ENCODE measurements at regions not wholly inside any gene's neighbourhood (a gene's known extent, or its start where the extent isn't known, plus 50 kb on each side); places are given as distances from the start of the nearest gene placed in this dataset.

- Histone ChIP-seq H3K79me2 (ENCODE audit: control insufficient read depth, insufficient read depth, low read length) (no peaks in the 10 kb centered on the region), H3K27me3 (ENCODE audit: control insufficient read depth, insufficient read depth, low read length) (no peaks in the 10 kb centered on the region), H3K9ac (ENCODE audit: insufficient read depth, low read length) (no peak overlapping the region), H3K4me3 (replicated peaks in 1 of 4; ENCODE audit: control extremely low read depth in 1 of 4, insufficient read depth in 1 of 4, low read depth in 3 of 4, low read length in 4 of 4) (no peak overlapping the region), H3K4me1 (ENCODE audit: control insufficient read depth, extremely low read depth, insufficient read depth, low read length) (no peaks in the 10 kb centered on the region), H4K20me1 (ENCODE audit: control insufficient read depth, extremely low read depth, insufficient read depth, low read length) (no peaks in the 10 kb centered on the region), H3K9me3 (ENCODE audit: control insufficient read depth, insufficient read depth, low read depth, low read length) (no peaks in the 10 kb centered on the region), H3K27ac (ENCODE audit: insufficient read depth, low read length) (no peak overlapping the region), H3K36me3 (ENCODE audit: control insufficient read depth, insufficient read depth, low read length) (no peaks in the 10 kb centered on the region), H2AFZ (ENCODE audit: low read length) (no peak overlapping the region), H3K4me2 (ENCODE audit: extremely low read depth, insufficient read depth, low read length) (no peak overlapping the region)
- DNase-seq (ENCODE audit: low read depth in 2 of 2) = peak in 1 of 2 donors; percentile 5
- TF ChIP-seq EZH2 (IDR thresholded peaks at IDR 0.05; ENCODE audit: low read length, missing control alignments) (no peak), CTCF (conservative IDR thresholded peaks at IDR 0.05 in 1 of 2, IDR thresholded peaks at IDR 0.05 in 1 of 2; ENCODE audit: low read depth in 1 of 2, low read length in 2 of 2) (no peak)
Observed at GRCh38 chr3:8205881-8206280, 295.7 kb upstream of the LMCD1 start.

GRCh38 chr3:8206971-8207617, 294.5 kb upstream of the LMCD1 start:
- Histone ChIP-seq H2AFZ (ENCODE audit: low read length) (no peak overlapping the region), H3K79me2 (ENCODE audit: control insufficient read depth, insufficient read depth, low read length) (no peaks in the 10 kb centered on the region), H3K4me2 (ENCODE audit: extremely low read depth, insufficient read depth, low read length) (no peak overlapping the region), H3K9ac (ENCODE audit: insufficient read depth, low read length) (no peak overlapping the region), H3K27ac (ENCODE audit: insufficient read depth, low read length) (no peak overlapping the region), H3K4me3 (replicated peaks in 1 of 4; ENCODE audit: control extremely low read depth in 1 of 4, insufficient read depth in 1 of 4, low read depth in 3 of 4, low read length in 4 of 4) (no peak overlapping the region), H3K9me3 (ENCODE audit: control insufficient read depth, insufficient read depth, low read depth, low read length) (no peaks in the 10 kb centered on the region), H3K36me3 (ENCODE audit: control insufficient read depth, insufficient read depth, low read length) (no peaks in the 10 kb centered on the region), H4K20me1 (ENCODE audit: control insufficient read depth, extremely low read depth, insufficient read depth, low read length) (no peaks in the 10 kb centered on the region), H3K4me1 (ENCODE audit: control insufficient read depth, extremely low read depth, insufficient read depth, low read length) (no peaks in the 10 kb centered on the region), H3K27me3 (ENCODE audit: control insufficient read depth, insufficient read depth, low read length) (no peaks in the 10 kb centered on the region)
- DNase-seq (ENCODE audit: low read depth in 2 of 2) = peak; percentile 5 to 11
- no peak for TF ChIP-seq CTCF (conservative IDR thresholded peaks at IDR 0.05 in 1 of 2, IDR thresholded peaks at IDR 0.05 in 1 of 2; ENCODE audit: low read depth in 1 of 2, low read length in 2 of 2)
- TF ChIP-seq EZH2 (IDR thresholded peaks at IDR 0.05; ENCODE audit: low read length, missing control alignments) = no peak

- TF ChIP-seq EZH2 (IDR thresholded peaks at IDR 0.05; ENCODE audit: low read length, missing control alignments) (no peak), CTCF (conservative IDR thresholded peaks at IDR 0.05 in 1 of 2, IDR thresholded peaks at IDR 0.05 in 1 of 2; ENCODE audit: low read depth in 1 of 2, low read length in 2 of 2) (no peak)
- Histone ChIP-seq H3K9ac (ENCODE audit: insufficient read depth, low read length) (no peak overlapping the region), H3K4me1 (ENCODE audit: control insufficient read depth, extremely low read depth, insufficient read depth, low read length) (no peaks in the 10 kb centered on the region), H2AFZ (ENCODE audit: low read length) (no peak overlapping the region), H3K9me3 (ENCODE audit: control insufficient read depth, insufficient read depth, low read depth, low read length) (no peaks in the 10 kb centered on the region), H3K4me2 (ENCODE audit: extremely low read depth, insufficient read depth, low read length) (no peak overlapping the region), H3K4me3 (replicated peaks in 1 of 4; ENCODE audit: control extremely low read depth in 1 of 4, insufficient read depth in 1 of 4, low read depth in 3 of 4, low read length in 4 of 4) (no peak overlapping the region), H4K20me1 (ENCODE audit: control insufficient read depth, extremely low read depth, insufficient read depth, low read length) (no peaks in the 10 kb centered on the region), H3K27ac (ENCODE audit: insufficient read depth, low read length) (no peak overlapping the region), H3K36me3 (ENCODE audit: control insufficient read depth, insufficient read depth, low read length) (no peaks in the 10 kb centered on the region), H3K27me3 (ENCODE audit: control insufficient read depth, insufficient read depth, low read length) (no peaks in the 10 kb centered on the region), H3K79me2 (ENCODE audit: control insufficient read depth, insufficient read depth, low read length) (no peaks in the 10 kb centered on the region)
- DNase-seq (ENCODE audit: low read depth in 2 of 2) = peak; percentile 56 to 58
Observed at GRCh38 chr3:8210882-8211341, 290.7 kb upstream of the LMCD1 start.
